OCI-LY7 (cell line): ENCODE measurements at regions not wholly inside any gene's neighbourhood (a gene's known extent, or its start where the extent isn't known, plus 50 kb on each side); places are given as distances from the start of the nearest gene placed in this dataset.

Experiments
- EZH2phosphoT487 ChIP-seq: fragments of 200-600 bp; sonication (generic); IDR thresholded peaks from 2 replicates; pipeline ENCODE4 v1.6.1; 2018; ENCODE audit warnings: low read depth, borderline replicate concordance, mild to moderate bottlenecking, mixed run types, antibody characterized with exemption, low read length, moderate library complexity, mixed read lengths
- TF ChIP-seq, protein P1 (sequence below): fragments of 200-600 bp; sonication (generic); conservative IDR thresholded peaks from 2 replicates; pipeline ENCODE4 v1.5.1; 2014; ENCODE audit warnings: mild to moderate bottlenecking, antibody characterized with exemption, low read length, moderate library complexity, mixed read lengths

DNA sequence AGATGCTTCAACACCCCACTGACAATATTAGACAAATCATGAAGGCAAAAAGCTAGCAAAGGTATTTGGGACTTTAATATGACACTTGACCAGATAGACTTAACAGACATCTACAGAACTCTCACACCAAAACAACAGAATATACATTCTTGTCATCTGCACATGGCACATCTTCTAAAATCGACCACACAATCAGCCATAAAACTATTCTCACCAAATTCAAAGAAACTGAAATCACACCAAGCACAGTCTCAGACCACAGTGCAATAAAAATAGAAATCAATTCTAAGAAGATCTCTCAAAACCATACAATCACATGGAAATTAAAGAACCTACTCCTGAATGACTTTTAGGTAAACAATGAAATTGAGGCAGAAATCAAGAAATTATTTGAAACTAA is 340.8 kb downstream of the PPP1R2C start:
- TF ChIP-seq, protein P1, sequence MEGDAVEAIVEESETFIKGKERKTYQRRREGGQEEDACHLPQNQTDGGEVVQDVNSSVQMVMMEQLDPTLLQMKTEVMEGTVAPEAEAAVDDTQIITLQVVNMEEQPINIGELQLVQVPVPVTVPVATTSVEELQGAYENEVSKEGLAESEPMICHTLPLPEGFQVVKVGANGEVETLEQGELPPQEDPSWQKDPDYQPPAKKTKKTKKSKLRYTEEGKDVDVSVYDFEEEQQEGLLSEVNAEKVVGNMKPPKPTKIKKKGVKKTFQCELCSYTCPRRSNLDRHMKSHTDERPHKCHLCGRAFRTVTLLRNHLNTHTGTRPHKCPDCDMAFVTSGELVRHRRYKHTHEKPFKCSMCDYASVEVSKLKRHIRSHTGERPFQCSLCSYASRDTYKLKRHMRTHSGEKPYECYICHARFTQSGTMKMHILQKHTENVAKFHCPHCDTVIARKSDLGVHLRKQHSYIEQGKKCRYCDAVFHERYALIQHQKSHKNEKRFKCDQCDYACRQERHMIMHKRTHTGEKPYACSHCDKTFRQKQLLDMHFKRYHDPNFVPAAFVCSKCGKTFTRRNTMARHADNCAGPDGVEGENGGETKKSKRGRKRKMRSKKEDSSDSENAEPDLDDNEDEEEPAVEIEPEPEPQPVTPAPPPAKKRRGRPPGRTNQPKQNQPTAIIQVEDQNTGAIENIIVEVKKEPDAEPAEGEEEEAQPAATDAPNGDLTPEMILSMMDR = no peak
- no peak for TF ChIP-seq EZH2phosphoT487
